Calu3 (cell line): ENCODE measurements at regions not wholly inside any gene's neighbourhood (a gene's known extent, or its start where the extent isn't known, plus 50 kb on each side); places are given as distances from the start of the nearest gene placed in this dataset.

Experiments
- BruUV-seq: library from RNA; stranded (reverse); fragments of 400-500 nt; replicated peaks from 2 replicates; lab custom pipeline; 2021; lab: Mats Ljungman, UMichigan
- CTCF ChIA-PET: fragments of 300-600 bp; sonication (Branson Sonifier 250); formaldehyde crosslinking; loops from one replicate; lab custom pipeline; 2022; ENCODE audit warnings: antibody characterized with exemption; lab: Charles Lee
- DNase-seq: peaks from one replicate; pipeline ENCODE4 v3.0.0; 2022
- H3K27ac Mint-ChIP-seq: one replicate; pipeline ENCODE4 v1.8.0; 2022; ENCODE audit warnings: mixed read lengths; ENCODE audit not compliant: unreplicated experiment
- H3K27me3 Mint-ChIP-seq: one replicate; pipeline ENCODE4 v1.8.0; 2022; ENCODE audit warnings: mixed read lengths; ENCODE audit not compliant: unreplicated experiment
- H3K36me3 Mint-ChIP-seq: one replicate; pipeline ENCODE4 v1.8.0; 2022; ENCODE audit warnings: mild to moderate bottlenecking, moderate library complexity, mixed read lengths; ENCODE audit not compliant: insufficient read depth, unreplicated experiment
- H3K4me1 Mint-ChIP-seq: one replicate; pipeline ENCODE4 v1.8.0; 2022; ENCODE audit warnings: mild to moderate bottlenecking, low read depth, mixed read lengths; ENCODE audit not compliant: unreplicated experiment
- H3K4me3 Mint-ChIP-seq: one replicate; pipeline ENCODE4 v1.8.0; 2022; ENCODE audit warnings: mild to moderate bottlenecking, low read depth, moderate library complexity, mixed read lengths; ENCODE audit not compliant: unreplicated experiment
- H3K9me3 Mint-ChIP-seq: one replicate; pipeline ENCODE4 v1.8.0; 2022; ENCODE audit warnings: low read depth, mixed read lengths; ENCODE audit not compliant: unreplicated experiment
- CTCF ChIP-seq: fragments of 200-600 bp; IDR thresholded peaks from one replicate; pipeline ENCODE4 v1.8.0; 2022; ENCODE audit warnings: antibody characterized with exemption; ENCODE audit not compliant: unreplicated experiment
- intact Hi-C: fragments of 100-400 bp; cut with micrococcal nuclease; formaldehyde crosslinking; loops from one replicate; pipeline ENCODE4 v1.10.0; 2022; ENCODE audit not compliant: unreplicated experiment

GRCh38 chr6:103081126-103081525 lies 1687.6 kb downstream of the GRIK2 start:
- BruUV-seq, result no TSS peak
- DNase-seq, result no peak
- intact Hi-C loops, result no loop called here
- CTCF ChIA-PET, result no interaction called here
- H3K36me3 Mint-ChIP-seq, result no peaks in the 10 kb centered on the region
- H3K27ac Mint-ChIP-seq, result no peak overlapping the region
- no peaks in the 10 kb centered on the region for H3K4me1 Mint-ChIP-seq
- no peak overlapping the region for H3K4me3 Mint-ChIP-seq
- no peak for TF ChIP-seq CTCF
- H3K27me3 Mint-ChIP-seq, result no peaks in the 10 kb centered on the region
- peaks cover 4% of the 10 kb centered on the region for H3K9me3 Mint-ChIP-seq

GRCh38 chr6:103080497-103080896 lies 1687.0 kb downstream of the GRIK2 start:
- H3K27me3 Mint-ChIP-seq, result no peaks in the 10 kb centered on the region
- no peak for TF ChIP-seq CTCF
- H3K9me3 Mint-ChIP-seq, result peaks cover 4% of the 10 kb centered on the region
- H3K36me3 Mint-ChIP-seq, result no peaks in the 10 kb centered on the region
- DNase-seq, result no peak
- intact Hi-C loops, result no loop called here
- CTCF ChIA-PET, result no interaction called here
- H3K4me3 Mint-ChIP-seq, result no peak overlapping the region
- BruUV-seq, result no TSS peak
- H3K4me1 Mint-ChIP-seq, result no peaks in the 10 kb centered on the region
- no peak overlapping the region for H3K27ac Mint-ChIP-seq

DNA sequence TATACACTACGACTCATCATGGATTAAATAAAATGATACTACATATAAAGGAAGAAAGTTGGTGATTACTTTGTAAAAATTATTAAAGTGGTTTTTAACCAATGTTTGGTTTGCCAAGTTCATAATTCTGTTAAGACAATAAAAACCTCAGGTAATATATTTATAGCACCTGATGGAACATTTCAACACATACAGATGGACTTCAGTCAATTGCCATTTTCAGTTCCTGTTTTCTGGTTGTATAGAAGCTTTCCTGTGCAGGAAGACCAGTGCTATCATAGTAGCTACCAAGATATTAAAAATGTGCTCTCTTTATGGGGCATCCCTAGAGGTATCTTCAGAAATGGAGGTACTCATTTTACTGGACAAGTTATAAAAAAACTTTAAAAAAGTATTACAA lies 1686.4 kb downstream of the GRIK2 start:
- H3K4me3 Mint-ChIP-seq, result no peak overlapping the region
- CTCF ChIA-PET, result no interaction called here
- no TSS peak for BruUV-seq

GRCh38 chr6:103062136-103062535 lies 1668.6 kb downstream of the GRIK2 start:
- CTCF ChIA-PET, result no interaction called here
- no peak overlapping the region for H3K4me3 Mint-ChIP-seq
- TF ChIP-seq CTCF, result no peak
- BruUV-seq, result no TSS peak
- no peaks in the 10 kb centered on the region for H3K36me3 Mint-ChIP-seq
- DNase-seq, result no peak
- peaks cover 8% of the 10 kb centered on the region for H3K9me3 Mint-ChIP-seq
- no peaks in the 10 kb centered on the region for H3K4me1 Mint-ChIP-seq
- intact Hi-C loops, result no loop called here
- no peak overlapping the region for H3K27ac Mint-ChIP-seq
- H3K27me3 Mint-ChIP-seq, result no peaks in the 10 kb centered on the region

More for the DNA sequence above, 1686.4 kb downstream of the GRIK2 start:
- DNase-seq, result no peak
- intact Hi-C loops, result no loop called here
- H3K27ac Mint-ChIP-seq, result no peak overlapping the region
- H3K36me3 Mint-ChIP-seq, result no peaks in the 10 kb centered on the region
- no peaks in the 10 kb centered on the region for H3K27me3 Mint-ChIP-seq
- no peak for TF ChIP-seq CTCF
- no peaks in the 10 kb centered on the region for H3K4me1 Mint-ChIP-seq
- peaks cover 4% of the 10 kb centered on the region for H3K9me3 Mint-ChIP-seq
